CD4-positive, CD25-positive, alpha-beta regulatory T cell (primary cell): ENCODE measurements at regions not wholly inside any gene's neighbourhood (a gene's known extent, or its start where the extent isn't known, plus 50 kb on each side); places are given as distances from the start of the nearest gene placed in this dataset.
A peak's percentile ranks its signal among the peaks of the same experiment; 100 is the strongest.

Source experiments
- ATAC-seq, 2 donors: fragments of 150-1000 bp; cut with Tn5 transposase; one replicate each; pipeline ENCODE4 v1.10.0; 2021; ENCODE audit warnings: low read depth in 2 of 2, moderate number of reproducible peaks in 2 of 2, moderate library complexity in 1 of 2
- DNase-seq, 3 donors: peaks; one replicate each; pipeline versions ENCODE4 v3.0.0 to v3.0.0-alpha.2; 2012 to 2022; ENCODE audit warnings: mixed read lengths in 1 of 3
- H3K27ac ChIP-seq: one replicate; pipeline ENCODE4 v1.7.0; 2013; ENCODE audit warnings: mild to moderate bottlenecking, low read length; ENCODE audit not compliant: insufficient read depth, poor library complexity, severe bottlenecking
- H3K27me3 ChIP-seq: one replicate; pipeline ENCODE4 v1.7.0; 2013; ENCODE audit warnings: low read length; ENCODE audit not compliant: control insufficient read depth, insufficient read depth
- H3K36me3 ChIP-seq: one replicate; pipeline ENCODE4 v1.7.0; 2013; ENCODE audit warnings: mild to moderate bottlenecking, low read length, moderate library complexity; ENCODE audit not compliant: control insufficient read depth, insufficient read depth
- H3K4me1 ChIP-seq: 2 replicates; pipeline ENCODE4 v1.7.0; 2013; ENCODE audit warnings: mild to moderate bottlenecking, low read length; ENCODE audit not compliant: insufficient read depth, control insufficient read depth, poor library complexity, severe bottlenecking
- H3K4me3 ChIP-seq: one replicate; pipeline ENCODE4 v1.7.0; 2013; ENCODE audit warnings: low read depth, mild to moderate bottlenecking, low read length, moderate library complexity
- H3K9me3 ChIP-seq, 2 experiments: 1 replicate in 1 of 2; 2 replicates in 1 of 2; pipeline ENCODE4 v1.7.0; 2013; ENCODE audit warnings: low read length in 2 of 2, mild to moderate bottlenecking in 1 of 2, moderate library complexity in 1 of 2; ENCODE audit not compliant: control insufficient read depth in 2 of 2
- H3K27ac Mint-ChIP-seq, 3 donors: one replicate each; pipeline ENCODE4 v1.8.0; 2020 to 2022; ENCODE audit warnings: mild to moderate bottlenecking in 3 of 3, mixed read lengths in 3 of 3, moderate library complexity in 2 of 3
- H3K27me3 Mint-ChIP-seq: one replicate; pipeline ENCODE4 v1.8.0; 2022; ENCODE audit warnings: mild to moderate bottlenecking, mixed read lengths
- H3K36me3 Mint-ChIP-seq: one replicate; pipeline ENCODE4 v1.8.0; 2020; ENCODE audit warnings: mixed read lengths
- H3K4me1 Mint-ChIP-seq, 4 donors: one replicate each; pipeline ENCODE4 v1.8.0; 2020 to 2022; ENCODE audit warnings: mixed read lengths in 4 of 4, mild to moderate bottlenecking in 1 of 4
- H3K4me3 Mint-ChIP-seq, 4 donors: one replicate each; pipeline ENCODE4 v1.8.0; 2020 to 2022; ENCODE audit warnings: mild to moderate bottlenecking in 4 of 4, mixed read lengths in 4 of 4, moderate library complexity in 3 of 4
- H3K9me3 Mint-ChIP-seq, 7 donors: one replicate each; pipeline ENCODE4 v1.8.0; 2020 to 2022; ENCODE audit warnings: mixed read lengths in 7 of 7, mild to moderate bottlenecking in 3 of 7, moderate library complexity in 2 of 7

GRCh38 chr10:130463104-130463875 is 327.1 kb downstream of the GLRX3 start:
- Histone ChIP-seq H3K27me3 (no peaks in the 10 kb centered on the region), H3K4me3 (no peak overlapping the region), H3K4me1 (no peaks in the 10 kb centered on the region), H3K36me3 (no peaks in the 10 kb centered on the region), H3K9me3 (no peaks in the 10 kb centered on the region), H3K27ac (no peak overlapping the region)
- no peak for DNase-seq
- Mint-ChIP-seq H3K4me1 (no peaks in the 10 kb centered on the region), H3K27ac (no peak overlapping the region), H3K36me3 (no peaks in the 10 kb centered on the region), H3K4me3 (no peak overlapping the region), H3K9me3 (peaks cover 0 to 4% (median 0%) of the 10 kb centered on the region in 7 donors), H3K27me3 (no peaks in the 10 kb centered on the region)
- no peak for ATAC-seq

- no peaks in the 10 kb centered on the region for H3K27me3 ChIP-seq
- H3K27me3 Mint-ChIP-seq = no peaks in the 10 kb centered on the region
- peak overlapping the region in 1 of 3 donors; percentile 67 for H3K27ac Mint-ChIP-seq
- no peaks in the 10 kb centered on the region for H3K36me3 ChIP-seq
- peaks cover 0 to 4% (median 0%) of the 10 kb centered on the region in 7 donors for H3K9me3 Mint-ChIP-seq
- no peaks in the 10 kb centered on the region for H3K4me1 Mint-ChIP-seq
- no peaks in the 10 kb centered on the region for H3K4me1 ChIP-seq
- H3K4me3 Mint-ChIP-seq = no peak overlapping the region
- H3K36me3 Mint-ChIP-seq = no peaks in the 10 kb centered on the region
- ATAC-seq (no peak), DNase-seq (no peak)
- H3K27ac ChIP-seq = no peak overlapping the region
- H3K9me3 ChIP-seq = no peaks in the 10 kb centered on the region
- H3K4me3 ChIP-seq = no peak overlapping the region
Measured at GRCh38 chr10:130463876-130464364, 327.7 kb downstream of the GLRX3 start.

GRCh38 chr10:130464426-130464825 is 328.2 kb downstream of the GLRX3 start:
- H3K36me3 ChIP-seq = no peaks in the 10 kb centered on the region
- H3K4me1 Mint-ChIP-seq = no peaks in the 10 kb centered on the region
- H3K9me3 Mint-ChIP-seq = peaks cover 0 to 8% (median 4%) of the 10 kb centered on the region in 7 donors
- H3K9me3 ChIP-seq = no peaks in the 10 kb centered on the region
- no peaks in the 10 kb centered on the region for H3K36me3 Mint-ChIP-seq
- no peaks in the 10 kb centered on the region for H3K27me3 Mint-ChIP-seq
- no peaks in the 10 kb centered on the region for H3K4me1 ChIP-seq
- no peak for DNase-seq
- peak overlapping the region in 1 of 3 donors; percentile 67 for H3K27ac Mint-ChIP-seq
- no peak overlapping the region for H3K4me3 Mint-ChIP-seq
- no peak overlapping the region for H3K27ac ChIP-seq
- H3K4me3 ChIP-seq = no peak overlapping the region
- no peak for ATAC-seq
- no peaks in the 10 kb centered on the region for H3K27me3 ChIP-seq

GRCh38 chr10:130466271-130466997 is 330.2 kb downstream of the GLRX3 start:
- Histone ChIP-seq H3K9me3 (no peaks in the 10 kb centered on the region), H3K36me3 (no peaks in the 10 kb centered on the region), H3K27ac (no peak overlapping the region), H3K4me1 (no peaks in the 10 kb centered on the region), H3K27me3 (no peaks in the 10 kb centered on the region), H3K4me3 (no peak overlapping the region)
- no peak for ATAC-seq
- Mint-ChIP-seq H3K27me3 (no peaks in the 10 kb centered on the region), H3K9me3 (peaks cover 0 to 12% (median 7%) of the 10 kb centered on the region in 7 donors), H3K4me3 (no peak overlapping the region), H3K27ac (no peak overlapping the region), H3K4me1 (no peaks in the 10 kb centered on the region), H3K36me3 (no peaks in the 10 kb centered on the region)
- DNase-seq = no peak

- H3K27ac Mint-ChIP-seq = no peak overlapping the region
- ATAC-seq (no peak), DNase-seq (no peak)
- peaks cover 0 to 11% (median 7%) of the 10 kb centered on the region in 7 donors for H3K9me3 Mint-ChIP-seq
- no peaks in the 10 kb centered on the region for H3K36me3 Mint-ChIP-seq
- H3K4me3 Mint-ChIP-seq = no peak overlapping the region
- H3K4me1 Mint-ChIP-seq = no peaks in the 10 kb centered on the region
- H3K27me3 Mint-ChIP-seq = no peaks in the 10 kb centered on the region
- Histone ChIP-seq H3K4me3 (no peak overlapping the region), H3K27ac (no peak overlapping the region), H3K9me3 (no peaks in the 10 kb centered on the region), H3K36me3 (no peaks in the 10 kb centered on the region), H3K27me3 (no peaks in the 10 kb centered on the region), H3K4me1 (no peaks in the 10 kb centered on the region)
Measured at GRCh38 chr10:130470286-130470685, 334.1 kb downstream of the GLRX3 start.

GRCh38 chr10:130470973-130471372 is 334.8 kb downstream of the GLRX3 start:
- H3K36me3 Mint-ChIP-seq = no peaks in the 10 kb centered on the region
- no peaks in the 10 kb centered on the region for H3K4me1 Mint-ChIP-seq
- no peaks in the 10 kb centered on the region for H3K9me3 ChIP-seq
- peaks cover 0 to 11% (median 7%) of the 10 kb centered on the region in 7 donors for H3K9me3 Mint-ChIP-seq
- no peak overlapping the region for H3K27ac ChIP-seq
- ATAC-seq (no peak), DNase-seq (no peak)
- H3K36me3 ChIP-seq = no peaks in the 10 kb centered on the region
- no peak overlapping the region for H3K4me3 ChIP-seq
- no peaks in the 10 kb centered on the region for H3K27me3 Mint-ChIP-seq
- H3K27me3 ChIP-seq = no peaks in the 10 kb centered on the region
- no peak overlapping the region for H3K4me3 Mint-ChIP-seq
- H3K4me1 ChIP-seq = no peaks in the 10 kb centered on the region
- H3K27ac Mint-ChIP-seq = no peak overlapping the region

GRCh38 chr10:130471486-130471885 is 335.3 kb downstream of the GLRX3 start:
- Histone ChIP-seq H3K4me1 (no peaks in the 10 kb centered on the region), H3K9me3 (no peaks in the 10 kb centered on the region), H3K27me3 (no peaks in the 10 kb centered on the region), H3K27ac (no peak overlapping the region), H3K4me3 (no peak overlapping the region), H3K36me3 (no peaks in the 10 kb centered on the region)
- Mint-ChIP-seq H3K27me3 (no peaks in the 10 kb centered on the region), H3K4me1 (no peaks in the 10 kb centered on the region), H3K9me3 (peaks cover 0 to 8% (median 7%) of the 10 kb centered on the region in 7 donors), H3K4me3 (no peak overlapping the region), H3K36me3 (no peaks in the 10 kb centered on the region), H3K27ac (no peak overlapping the region)
- ATAC-seq (no peak), DNase-seq (no peak)
